Activated CD8-positive, alpha-beta memory T cell treated with anti-CD3 and anti-CD28 coated beads, Interleukin-2, amount 50 U/mL, for 4 hours (primary cell): ENCODE measurements at regions not wholly inside any gene's neighbourhood (a gene's known extent, or its start where the extent isn't known, plus 50 kb on each side); places are given as distances from the start of the nearest gene placed in this dataset.
"Not testable (repeated sequence)": the region's sequence is repeated elsewhere in the genome, so short reads cannot be mapped to it uniquely, and the experiment has no call there.

Source experiments
- DNase-seq: peaks from one replicate; pipeline ENCODE4 v3.0.0-alpha.2; 2020

- DNase-seq: no peak
Measured at GRCh38 chr12:87231818-87232217, 797.4 kb downstream of the C12orf50 start.

DNA sequence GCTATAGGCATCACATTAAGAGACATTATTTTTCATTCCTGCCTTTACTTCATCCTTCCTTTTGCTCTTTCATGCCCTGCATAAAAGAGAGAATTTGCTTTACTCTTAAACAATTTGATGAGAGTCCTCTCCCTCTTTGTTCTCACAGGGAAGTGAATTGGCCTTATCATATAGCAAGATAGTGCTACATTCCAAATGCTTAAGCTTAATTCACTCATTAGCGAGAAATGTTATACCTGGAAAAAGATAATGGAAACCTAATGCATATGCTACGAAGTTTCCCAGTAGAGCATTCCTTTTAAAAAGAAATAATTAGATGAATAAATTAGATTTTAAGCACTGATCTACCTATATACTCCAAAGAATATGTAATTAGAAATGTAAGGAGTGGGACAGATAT lies 798.8 kb downstream of the C12orf50 start:
- DNase-seq: no peak

- DNase-seq: no peak
Measured at GRCh38 chr12:87227162-87227561, 802.0 kb downstream of the C12orf50 start.

- no peak for DNase-seq
Measured at GRCh38 chr12:87217491-87217890, 811.7 kb downstream of the C12orf50 start.

DNA sequence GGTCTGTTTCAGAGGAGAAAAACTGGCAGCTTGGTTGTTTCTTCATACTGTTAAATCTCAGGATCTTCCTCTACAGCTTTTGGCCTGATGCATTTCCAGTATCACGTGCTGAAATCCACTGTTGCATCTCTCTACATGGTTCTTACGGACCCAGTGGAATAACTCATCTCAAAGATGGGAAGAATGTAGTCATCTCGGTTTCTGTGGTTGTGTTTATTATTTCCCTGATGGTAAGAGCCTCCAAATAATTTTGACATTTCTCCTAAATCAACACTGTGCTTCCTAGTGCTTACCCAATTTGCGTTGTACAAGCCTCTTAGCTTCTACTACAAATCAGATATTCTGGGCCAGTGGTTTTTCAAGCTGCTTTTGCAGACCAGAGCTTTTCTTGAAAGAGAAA lies 812.8 kb downstream of the C12orf50 start:
- no peak for DNase-seq

DNA sequence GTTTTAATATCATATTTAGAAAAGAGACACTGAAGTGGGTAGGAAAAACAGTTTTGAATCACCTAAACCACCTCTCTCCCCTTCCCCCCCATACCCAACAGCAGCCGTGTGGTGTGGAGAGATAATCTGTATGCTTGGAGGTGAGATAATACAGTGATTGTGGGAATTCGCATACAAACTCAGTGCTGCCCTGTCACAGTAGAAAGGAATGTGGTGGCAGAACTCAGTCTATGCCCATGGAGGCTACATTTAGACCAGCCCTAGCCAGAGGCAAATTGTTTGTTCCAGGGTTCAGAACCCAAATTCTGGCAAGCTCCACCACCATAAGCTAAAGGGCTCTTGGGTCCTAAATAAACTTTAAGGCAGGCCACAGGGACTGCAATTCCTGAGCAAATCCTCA lies 827.0 kb downstream of the C12orf50 start:
- DNase-seq: no peak

DNA sequence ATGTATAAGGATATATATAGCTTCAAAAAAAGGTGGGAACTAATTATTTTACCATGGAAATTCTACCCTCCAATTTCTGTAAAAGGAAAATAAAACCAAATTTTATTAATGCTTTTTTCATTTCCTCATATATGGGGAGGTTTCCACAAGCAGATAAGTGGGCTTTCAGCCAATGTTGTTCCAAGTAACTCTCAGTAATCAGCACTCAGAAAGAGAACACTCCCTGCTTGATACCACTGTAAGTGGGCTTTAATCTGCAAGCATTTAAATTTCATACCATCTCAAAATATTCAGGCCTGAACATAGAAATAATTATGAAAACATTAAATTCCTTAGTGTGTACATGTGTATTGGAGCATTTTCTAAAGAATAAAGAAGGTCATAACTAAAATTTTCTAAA lies 827.6 kb downstream of the C12orf50 start:
- no peak for DNase-seq

GRCh38 chr12:87200289-87200979 lies 828.8 kb downstream of the C12orf50 start:
- no peak for DNase-seq

- no peak for DNase-seq
Measured at GRCh38 chr12:87198181-87198580, 831.0 kb downstream of the C12orf50 start.

DNA sequence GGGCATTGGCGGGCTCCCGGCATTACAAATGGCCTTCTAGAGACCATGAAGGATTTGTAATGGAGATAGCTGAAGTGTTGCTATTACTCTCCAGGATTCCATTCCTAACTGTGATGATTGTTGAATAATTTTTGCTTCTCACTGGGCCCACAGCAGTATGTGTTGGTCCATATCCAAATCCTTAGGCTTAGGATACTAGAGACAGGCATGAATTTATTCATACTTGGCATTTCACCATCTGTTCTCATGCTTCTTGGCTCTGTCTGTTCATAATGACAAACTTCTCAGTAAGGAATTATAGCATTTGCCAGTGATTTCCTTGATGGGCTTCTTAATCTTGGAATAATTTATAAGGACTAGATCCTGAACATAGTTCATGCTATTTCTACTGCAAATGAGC lies 832.9 kb downstream of the C12orf50 start:
- DNase-seq: no peak

DNA sequence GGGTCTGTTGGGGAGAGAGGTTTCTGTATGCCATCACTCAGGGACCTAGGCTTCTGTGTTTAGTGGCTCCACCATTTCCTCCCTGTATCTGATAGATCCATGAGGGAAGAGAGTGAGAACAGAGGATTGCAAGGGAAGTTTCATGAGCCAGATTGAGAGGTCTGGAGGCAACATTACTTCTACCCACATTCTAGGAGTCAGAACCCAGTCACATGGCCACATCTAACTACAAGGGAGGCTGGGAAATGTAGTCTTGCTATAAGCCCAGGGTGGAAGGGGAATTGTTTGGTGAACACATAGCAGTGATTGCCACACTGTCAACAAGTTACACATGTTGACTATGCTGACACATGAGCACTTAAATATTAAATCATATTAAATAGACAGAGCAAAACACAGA lies 834.8 kb downstream of the C12orf50 start:
- not testable (repeated sequence) for DNase-seq

DNA sequence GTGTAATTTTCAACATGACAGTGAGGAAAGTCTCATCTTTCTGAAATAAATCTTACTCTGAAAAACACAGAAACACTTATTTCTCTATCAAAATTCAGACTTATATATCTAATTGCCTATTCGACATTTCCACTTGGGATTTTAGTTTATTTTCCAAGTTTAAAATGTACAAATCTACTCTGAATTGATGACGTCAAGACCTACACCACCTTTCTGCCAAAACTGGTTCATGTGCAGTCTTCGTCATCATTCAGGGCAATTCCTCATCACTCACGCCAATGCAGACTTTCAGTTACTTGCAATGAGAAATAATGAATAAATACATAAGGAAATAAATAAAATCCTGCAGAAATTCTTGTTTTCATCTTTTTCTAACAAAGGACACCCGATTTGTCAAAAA lies 843.8 kb downstream of the C12orf50 start:
- no peak for DNase-seq

DNA sequence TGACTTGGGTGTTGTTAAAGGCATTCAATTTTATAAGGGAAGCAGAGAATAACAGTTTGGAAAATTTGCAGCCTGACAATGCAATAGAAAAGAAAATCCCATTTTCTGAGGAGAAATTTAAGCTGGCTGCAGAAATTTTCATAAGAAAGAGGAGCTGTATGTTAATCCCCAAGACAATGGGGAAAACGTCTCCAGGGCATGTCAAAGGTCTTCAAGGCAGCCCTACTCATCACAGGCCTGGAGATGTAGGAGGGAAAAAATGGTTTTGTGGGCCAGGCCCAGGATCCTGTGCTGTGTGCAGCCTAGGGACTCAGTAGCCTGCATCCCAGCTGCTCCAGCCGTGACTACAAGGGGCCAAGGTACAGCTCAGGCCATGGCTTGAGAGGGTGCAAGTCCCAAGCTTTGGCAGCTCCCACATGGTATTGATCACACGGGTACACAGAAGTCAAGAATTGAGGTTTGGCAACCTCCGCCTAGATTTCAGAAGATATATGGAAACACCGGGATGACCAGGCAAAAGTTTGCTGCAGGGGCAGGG lies 846.4 kb downstream of the C12orf50 start:
- DNase-seq: no peak

DNA sequence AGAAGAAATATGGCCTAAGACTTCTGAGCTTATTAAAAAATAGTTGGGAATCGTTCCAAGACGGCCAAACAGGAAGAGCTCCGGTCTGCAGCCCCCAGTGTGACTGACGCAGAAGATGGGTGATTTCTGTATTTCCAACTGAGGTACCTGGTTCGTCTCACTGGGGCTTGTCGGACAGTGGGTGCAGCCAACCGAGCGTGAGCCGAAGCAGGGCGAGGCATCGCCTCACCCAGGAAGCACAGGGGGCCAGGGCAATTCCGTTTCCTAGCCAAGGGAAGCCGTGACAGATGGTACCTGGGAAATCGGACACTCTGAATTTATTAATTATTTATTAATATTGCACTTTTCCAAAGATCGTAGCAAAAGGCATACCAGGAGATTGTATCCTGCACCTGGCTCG lies 857.8 kb downstream of the C12orf50 start:
- no peak for DNase-seq

GRCh38 chr12:87169010-87169409 lies 860.2 kb downstream of the C12orf50 start:
- DNase-seq: no peak

GRCh38 chr12:87165733-87166375 lies 863.3 kb downstream of the C12orf50 start:
- no peak for DNase-seq

DNA sequence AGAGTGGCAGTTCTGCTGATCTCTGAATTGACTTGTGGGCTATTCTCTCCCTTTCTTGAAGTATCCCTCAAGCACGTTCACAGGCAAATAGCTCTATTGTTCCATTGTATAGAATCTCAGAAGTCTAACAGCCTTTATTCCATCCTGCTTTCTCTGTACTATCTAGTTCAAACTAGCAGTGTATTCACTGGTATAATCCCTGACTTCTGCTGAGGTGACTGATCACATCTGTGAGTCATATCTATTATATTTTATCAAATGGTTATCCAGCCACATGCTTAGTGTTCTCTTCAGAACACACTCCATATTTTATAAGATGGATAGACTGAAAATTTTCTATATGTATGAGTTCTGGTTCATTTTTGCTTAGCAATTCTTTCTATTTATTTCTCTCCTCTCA lies 866.1 kb downstream of the C12orf50 start:
- no peak for DNase-seq

DNA sequence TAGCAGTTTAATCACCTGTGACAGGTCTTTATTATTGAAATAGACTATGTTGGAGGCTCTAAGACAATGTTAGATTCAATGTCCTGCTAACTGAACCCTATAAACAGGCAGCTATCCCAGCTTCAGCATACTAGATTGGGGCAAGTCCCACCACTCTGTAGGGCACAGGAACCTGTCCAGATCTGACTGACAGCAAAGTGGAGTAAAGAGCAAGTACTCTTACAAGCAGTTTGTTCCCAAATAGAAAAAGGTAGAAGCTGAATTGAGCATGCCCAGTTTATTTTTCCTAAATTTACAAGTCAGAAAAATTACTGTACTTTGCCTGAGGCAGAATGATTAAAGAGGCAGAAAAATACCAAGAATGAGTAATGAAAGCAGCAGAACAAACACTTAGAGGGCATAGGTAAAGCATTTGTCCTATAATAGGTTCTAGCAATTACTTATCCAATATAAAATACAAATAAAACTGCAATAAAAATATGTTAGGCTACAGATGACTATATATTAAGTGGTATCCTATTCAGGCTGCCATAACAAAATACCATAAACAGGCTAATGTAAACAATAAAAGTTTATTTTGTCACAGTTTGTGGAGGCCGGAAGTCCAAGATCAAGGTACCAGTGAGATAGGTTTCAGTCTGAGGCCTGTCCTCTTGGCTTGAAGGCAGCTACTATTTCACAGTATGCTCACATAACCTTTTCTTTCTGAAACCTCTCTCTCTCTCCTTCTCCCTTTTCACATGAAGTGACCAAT lies 868.2 kb downstream of the C12orf50 start:
- DNase-seq: no peak

- DNase-seq: no peak
Measured at GRCh38 chr12:87157791-87158190, 871.4 kb downstream of the C12orf50 start.

- DNase-seq: no peak
Measured at GRCh38 chr12:87155621-87156020, 873.6 kb downstream of the C12orf50 start.

GRCh38 chr12:87152841-87153528 lies 876.2 kb downstream of the C12orf50 start:
- DNase-seq: no peak

- DNase-seq: no peak
Measured at GRCh38 chr12:87152075-87152474, 877.1 kb downstream of the C12orf50 start.

DNA sequence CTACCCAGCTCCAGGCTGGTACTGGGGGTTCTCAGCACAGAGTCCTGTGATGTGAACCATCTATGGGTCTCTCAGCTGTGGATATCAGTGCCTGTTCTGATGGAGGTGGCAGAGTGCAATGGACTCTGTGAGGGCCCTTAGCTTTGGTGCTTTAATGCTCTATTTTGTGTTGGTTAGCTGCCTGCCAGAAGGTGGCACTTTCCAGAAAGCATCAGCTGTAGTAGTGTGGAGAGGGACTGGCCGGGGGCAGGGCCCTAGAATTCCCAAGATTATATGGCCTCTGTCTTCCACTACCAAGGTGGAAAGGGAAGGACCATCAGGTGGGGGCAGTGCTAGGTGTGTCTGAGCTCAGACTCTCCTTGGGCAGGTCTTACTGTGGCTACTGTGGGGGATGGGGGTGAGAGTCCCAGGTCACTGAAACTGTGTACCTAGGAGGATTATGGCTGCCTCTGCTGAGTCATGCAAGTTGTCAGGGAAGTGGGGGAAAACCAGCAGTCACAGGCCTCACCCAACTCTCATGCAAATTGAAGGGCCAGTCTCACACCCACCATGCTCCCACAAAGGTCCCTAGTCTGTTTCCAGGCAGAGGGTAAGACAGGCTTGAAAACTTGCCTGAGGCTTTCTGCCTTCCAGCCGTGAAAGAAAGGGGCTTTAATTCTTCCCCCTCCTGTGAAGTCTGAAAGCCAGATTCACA lies 878.1 kb downstream of the C12orf50 start:
- DNase-seq: no peak
